ENCODE measurements at regions not wholly inside any gene's neighbourhood (a gene's known extent, or its start where the extent isn't known, plus 50 kb on each side); places are given as distances from the start of the nearest gene placed in this dataset.

- DNase-seq: no peak
These were observed 200.3 kb upstream of the FAM83B start for GRCh38 chr6:54646069-54646950.

GRCh38 chr6:54646951-54647664 is 199.5 kb upstream of the FAM83B start:
- DNase-seq: no peak

GRCh38 chr6:54654381-54654780 is 192.2 kb upstream of the FAM83B start:
- no peak for DNase-seq

GRCh38 chr6:54655162-54655561 is 191.4 kb upstream of the FAM83B start:
- DNase-seq: no peak

- DNase-seq: no peak
These were observed 181.3 kb upstream of the FAM83B start for GRCh38 chr6:54665278-54665677.

GRCh38 chr6:54680531-54680930 is 166.0 kb upstream of the FAM83B start:
- DNase-seq: no peak

GRCh38 chr6:54681267-54681666 is 165.3 kb upstream of the FAM83B start:
- no peak for DNase-seq

GRCh38 chr6:54681987-54682386 is 164.6 kb upstream of the FAM83B start:
- DNase-seq: no peak

GRCh38 chr6:54689620-54690019 is 157.0 kb upstream of the FAM83B start:
- no peak for DNase-seq

- DNase-seq: no peak
These were observed 156.0 kb upstream of the FAM83B start for GRCh38 chr6:54690596-54690995.

GRCh38 chr6:54694928-54695532 is 151.5 kb upstream of the FAM83B start:
- no peak for DNase-seq

- no peak for DNase-seq
These were observed 150.8 kb upstream of the FAM83B start for GRCh38 chr6:54695815-54696214.

GRCh38 chr6:54697424-54697823 is 149.1 kb upstream of the FAM83B start:
- no peak for DNase-seq

- DNase-seq: peak; percentile 48
These were observed 147.6 kb upstream of the FAM83B start for GRCh38 chr6:54698974-54699373.

- no peak for DNase-seq
These were observed 146.4 kb upstream of the FAM83B start for GRCh38 chr6:54700158-54700557.

GRCh38 chr6:54702772-54703171 is 143.8 kb upstream of the FAM83B start:
- no peak for DNase-seq

- no peak for DNase-seq
These were observed 140.2 kb upstream of the FAM83B start for GRCh38 chr6:54706391-54706790.

GRCh38 chr6:54706844-54707605 is 139.5 kb upstream of the FAM83B start:
- no peak for DNase-seq

- DNase-seq: peak; percentile 34
These were observed 136.1 kb upstream of the FAM83B start for GRCh38 chr6:54710456-54710855.

- DNase-seq: no peak
These were observed 130.6 kb upstream of the FAM83B start for GRCh38 chr6:54716010-54716409.

- peak; percentile 22 for DNase-seq
These were observed 129.7 kb upstream of the FAM83B start for GRCh38 chr6:54716877-54717276.

GRCh38 chr6:54717849-54718455 is 128.6 kb upstream of the FAM83B start:
- DNase-seq: peak; percentile 71

All from tongue (tissue), 1 donor.